CD14-positive monocyte (primary cell): ENCODE measurements at regions not wholly inside any gene's neighbourhood (a gene's known extent, or its start where the extent isn't known, plus 50 kb on each side); places are given as distances from the start of the nearest gene placed in this dataset.
"Not testable (repeated sequence)": the region's sequence is repeated elsewhere in the genome, so short reads cannot be mapped to it uniquely, and the experiment has no call there.

ENCODE experiments used
- DNase-seq, 3 donors: peaks; one replicate each; pipeline ENCODE4 v3.0.0-alpha.2; 2011 to 2022
- H2AFZ ChIP-seq: 2 replicates; pipeline ENCODE4 v1.6.0; 2012; ENCODE audit warnings: mild to moderate bottlenecking, low read depth, low read length, inconsistent platforms; ENCODE audit not compliant: insufficient read depth, poor library complexity, severe bottlenecking
- H3K27ac ChIP-seq, 2 donors: 1 replicate in 1 of 2; 2 replicates in 1 of 2; pipeline ENCODE4 v1.5.1; 2012 to 2013; ENCODE audit warnings: low read length in 2 of 2, control low read depth in 1 of 2, inconsistent platforms in 1 of 2, low read depth in 1 of 2, mild to moderate bottlenecking in 1 of 2
- H3K27me3 ChIP-seq, 2 donors: one replicate each; pipeline versions ENCODE4 v1.6.0 to v1.6.1; 2011 to 2013; ENCODE audit warnings: low read length in 2 of 2; ENCODE audit not compliant: control insufficient read depth in 2 of 2, insufficient read depth in 2 of 2
- H3K36me3 ChIP-seq, 2 donors: replicated peaks in 1 of 2; 1 replicate in 1 of 2; 2 replicates in 1 of 2; pipeline versions ENCODE4 v1.5.1 to v1.6.1; 2012 to 2013; ENCODE audit warnings: low read length in 2 of 2, control low read depth in 1 of 2, inconsistent platforms in 1 of 2, mild to moderate bottlenecking in 1 of 2; ENCODE audit not compliant: insufficient read depth in 2 of 2, control insufficient read depth in 1 of 2
- H3K4me1 ChIP-seq, 2 donors: 1 replicate in 1 of 2; 2 replicates in 1 of 2; pipeline versions ENCODE4 v1.5.1 to v1.6.1; 2012 to 2013; ENCODE audit warnings: low read length in 2 of 2, control low read depth in 1 of 2, inconsistent platforms in 1 of 2, mild to moderate bottlenecking in 1 of 2, moderate library complexity in 1 of 2; ENCODE audit not compliant: insufficient read depth in 2 of 2, control insufficient read depth in 1 of 2
- H3K4me2 ChIP-seq: replicated peaks from 2 replicates; pipeline ENCODE3; 2012; ENCODE audit warnings: low read length, moderate library complexity, mild to moderate bottlenecking; ENCODE audit not compliant: poor library complexity, severe bottlenecking; ENCODE audit errors: extremely low read depth
- H3K4me3 ChIP-seq, 3 experiments: fragments of 200-600 bp in 1 of 3; sonication (generic) in 1 of 3; replicated peaks in 1 of 3; 1 replicate in 2 of 3; 2 replicates in 1 of 3; pipeline ENCODE4 v1.5.1; 2011 to 2013; ENCODE audit warnings: low read length in 3 of 3, mild to moderate bottlenecking in 3 of 3, control low read depth in 2 of 3, low read depth in 2 of 3, inconsistent platforms in 1 of 3, moderate library complexity in 1 of 3
- H3K79me2 ChIP-seq: 2 replicates; pipeline ENCODE4 v1.6.0; 2012; ENCODE audit warnings: mild to moderate bottlenecking, control low read depth, inconsistent platforms, low read length, moderate library complexity; ENCODE audit not compliant: insufficient read depth
- H3K9ac ChIP-seq: 2 replicates; pipeline ENCODE4 v1.6.0; 2017; ENCODE audit warnings: low read length, mild to moderate bottlenecking; ENCODE audit not compliant: insufficient read depth, poor library complexity, severe bottlenecking
- H3K9me3 ChIP-seq, 2 donors: replicated peaks in 1 of 2; 1 replicate in 1 of 2; 2 replicates in 1 of 2; pipeline versions ENCODE4 v1.5.1 to v1.6.1; 2012 to 2013; ENCODE audit warnings: low read length in 2 of 2, control low read depth in 1 of 2; ENCODE audit not compliant: control insufficient read depth in 1 of 2, insufficient read depth in 1 of 2
- H4K20me1 ChIP-seq: 2 replicates; pipeline ENCODE4 v1.6.0; 2012; ENCODE audit warnings: mild to moderate bottlenecking, low read length, control low read depth, moderate library complexity; ENCODE audit not compliant: insufficient read depth
- H3K27ac Mint-ChIP-seq, 7 donors: one replicate each; pipeline ENCODE4 v1.8.0; 2020; ENCODE audit warnings: mild to moderate bottlenecking in 7 of 7, mixed read lengths in 7 of 7, moderate library complexity in 6 of 7, inconsistent platforms in 2 of 7
- H3K27me3 Mint-ChIP-seq, 3 donors: one replicate each; pipeline ENCODE4 v1.8.0; 2021 to 2022; ENCODE audit warnings: low read depth in 3 of 3, mild to moderate bottlenecking in 3 of 3, mixed read lengths in 3 of 3, moderate library complexity in 3 of 3, inconsistent platforms in 1 of 3
- H3K36me3 Mint-ChIP-seq, 2 donors: one replicate each; pipeline ENCODE4 v1.8.0; 2020; ENCODE audit warnings: mixed read lengths in 2 of 2, inconsistent platforms in 1 of 2, mild to moderate bottlenecking in 1 of 2
- H3K4me1 Mint-ChIP-seq: one replicate; pipeline ENCODE4 v1.8.0; 2020; ENCODE audit warnings: mild to moderate bottlenecking, mixed read lengths
- H3K4me3 Mint-ChIP-seq, 2 donors: one replicate each; pipeline ENCODE4 v1.8.0; 2020; ENCODE audit warnings: mild to moderate bottlenecking in 2 of 2, mixed read lengths in 2 of 2, moderate library complexity in 1 of 2
- H3K9me3 Mint-ChIP-seq, 7 donors: one replicate each; pipeline ENCODE4 v1.8.0; 2020 to 2022; ENCODE audit warnings: mixed read lengths in 7 of 7, mild to moderate bottlenecking in 6 of 7, moderate library complexity in 6 of 7, inconsistent platforms in 2 of 7
- WGBS: methylation state at CpG from one replicate; pipeline ENCODE4 v1.1.5; 2013; ENCODE audit warnings: missing lambda C conversion rate; ENCODE audit not compliant: insufficient coverage; 5-methylcytosine and 5-hydroxymethylcytosine counted together
- intact Hi-C, 2 donors: fragments of 100-400 bp; cut with micrococcal nuclease; formaldehyde crosslinking; loops; one replicate each; pipeline versions ENCODE4 v1.15.0 to v1.15.1; 2023
- TF ChIP-seq, protein P1 (sequence below): fragments of 200-600 bp; IDR thresholded peaks from one replicate; pipeline ENCODE4 v1.8.0; 2022; ENCODE audit warnings: antibody characterized with exemption, mild to moderate bottlenecking

DNA sequence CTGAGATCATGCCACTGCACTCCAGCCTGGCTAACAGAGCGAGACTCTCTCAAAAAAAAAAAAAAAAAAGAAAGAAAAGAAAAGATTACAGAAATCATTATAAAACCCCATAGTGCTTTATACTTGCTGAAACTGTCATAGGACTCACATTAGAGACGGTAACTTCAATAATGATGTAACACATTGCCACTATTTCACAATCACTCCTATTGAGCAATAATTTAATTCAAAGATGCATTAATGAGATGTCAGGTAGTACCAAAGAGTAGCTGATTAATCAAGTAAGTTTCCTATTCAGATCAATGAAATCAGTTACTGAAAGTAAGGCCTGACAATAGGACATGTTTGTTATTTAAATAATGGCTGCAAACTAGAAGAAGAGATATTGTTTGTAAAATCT, 751.5 kb upstream of the ALG10B start:
- TF ChIP-seq, protein P1, sequence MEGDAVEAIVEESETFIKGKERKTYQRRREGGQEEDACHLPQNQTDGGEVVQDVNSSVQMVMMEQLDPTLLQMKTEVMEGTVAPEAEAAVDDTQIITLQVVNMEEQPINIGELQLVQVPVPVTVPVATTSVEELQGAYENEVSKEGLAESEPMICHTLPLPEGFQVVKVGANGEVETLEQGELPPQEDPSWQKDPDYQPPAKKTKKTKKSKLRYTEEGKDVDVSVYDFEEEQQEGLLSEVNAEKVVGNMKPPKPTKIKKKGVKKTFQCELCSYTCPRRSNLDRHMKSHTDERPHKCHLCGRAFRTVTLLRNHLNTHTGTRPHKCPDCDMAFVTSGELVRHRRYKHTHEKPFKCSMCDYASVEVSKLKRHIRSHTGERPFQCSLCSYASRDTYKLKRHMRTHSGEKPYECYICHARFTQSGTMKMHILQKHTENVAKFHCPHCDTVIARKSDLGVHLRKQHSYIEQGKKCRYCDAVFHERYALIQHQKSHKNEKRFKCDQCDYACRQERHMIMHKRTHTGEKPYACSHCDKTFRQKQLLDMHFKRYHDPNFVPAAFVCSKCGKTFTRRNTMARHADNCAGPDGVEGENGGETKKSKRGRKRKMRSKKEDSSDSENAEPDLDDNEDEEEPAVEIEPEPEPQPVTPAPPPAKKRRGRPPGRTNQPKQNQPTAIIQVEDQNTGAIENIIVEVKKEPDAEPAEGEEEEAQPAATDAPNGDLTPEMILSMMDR: no peak

DNA sequence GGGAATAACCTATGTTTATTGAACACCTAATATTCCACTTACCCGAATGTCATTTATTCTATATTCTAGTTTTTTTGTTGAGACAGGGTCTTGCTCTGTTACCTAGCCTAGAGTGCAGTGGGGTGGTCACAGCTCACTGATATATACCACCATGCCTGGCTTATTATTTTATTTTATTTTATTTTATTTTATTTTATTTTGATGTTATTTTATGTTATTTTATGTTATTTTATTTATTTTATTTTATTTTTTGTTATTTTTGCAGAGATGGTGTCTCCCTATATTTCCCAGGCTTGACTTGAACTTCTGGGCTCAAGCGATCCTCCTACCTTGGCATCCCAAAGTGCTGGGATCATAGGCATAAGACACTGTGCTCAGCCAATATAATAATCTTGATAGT, 746.0 kb upstream of the ALG10B start:
- H4K20me1 ChIP-seq, H3K9ac ChIP-seq, H3K4me1 ChIP-seq, H3K4me3 ChIP-seq, H3K4me1 Mint-ChIP-seq, H3K27me3 ChIP-seq, H3K36me3 Mint-ChIP-seq, H3K4me2 ChIP-seq, H3K27me3 Mint-ChIP-seq, H2AFZ ChIP-seq, H3K79me2 ChIP-seq, DNase-seq, H3K27ac Mint-ChIP-seq, H3K36me3 ChIP-seq, intact Hi-C loops, H3K4me3 Mint-ChIP-seq, H3K27ac ChIP-seq: not testable (repeated sequence)
- WGBS: no CpG with 5 or more reads among the region's 2 CpGs
- peaks cover 20 to 66% of the 10 kb centered on the region in 2 donors for H3K9me3 ChIP-seq
- peaks cover 26 to 61% (median 44%) of the 10 kb centered on the region in 7 donors for H3K9me3 Mint-ChIP-seq

More for the DNA sequence above, 751.5 kb upstream of the ALG10B start:
- no peak overlapping the region for H3K9ac ChIP-seq
- H3K36me3 Mint-ChIP-seq: no peaks in the 10 kb centered on the region
- H3K27me3 Mint-ChIP-seq: peaks cover 0 to 2% (median 0%) of the 10 kb centered on the region in 3 donors
- no peak overlapping the region for H3K27ac ChIP-seq
- no peaks in the 10 kb centered on the region for H3K4me1 Mint-ChIP-seq
- no peaks in the 10 kb centered on the region for H3K27me3 ChIP-seq
- WGBS: no CpG with 5 or more reads among the region's 2 CpGs
- no peak for DNase-seq
- no peaks in the 10 kb centered on the region for H4K20me1 ChIP-seq
- peaks cover 18 to 81% (median 43%) of the 10 kb centered on the region in 7 donors for H3K9me3 Mint-ChIP-seq
- no peaks in the 10 kb centered on the region for H3K4me1 ChIP-seq
- intact Hi-C loops: no loop called here
- H3K4me3 ChIP-seq: no peak overlapping the region
- H3K36me3 ChIP-seq: no peaks in the 10 kb centered on the region
- peaks cover 34 to 83% of the 10 kb centered on the region in 2 donors for H3K9me3 ChIP-seq
- no peak overlapping the region for H3K27ac Mint-ChIP-seq
- no peak overlapping the region for H3K4me3 Mint-ChIP-seq
- H2AFZ ChIP-seq: no peak overlapping the region
- no peaks in the 10 kb centered on the region for H3K79me2 ChIP-seq
- no peak overlapping the region for H3K4me2 ChIP-seq
